GM21390 (cell line): ENCODE measurements at regions not wholly inside any gene's neighbourhood (a gene's known extent, or its start where the extent isn't known, plus 50 kb on each side); places are given as distances from the start of the nearest gene placed in this dataset.

Experiments
- ATAC-seq: cut with Tn5 transposase; IDR thresholded peaks from one replicate; pipeline ENCODE4 v1.9.1; 2021; ENCODE audit not compliant: unreplicated experiment

DNA sequence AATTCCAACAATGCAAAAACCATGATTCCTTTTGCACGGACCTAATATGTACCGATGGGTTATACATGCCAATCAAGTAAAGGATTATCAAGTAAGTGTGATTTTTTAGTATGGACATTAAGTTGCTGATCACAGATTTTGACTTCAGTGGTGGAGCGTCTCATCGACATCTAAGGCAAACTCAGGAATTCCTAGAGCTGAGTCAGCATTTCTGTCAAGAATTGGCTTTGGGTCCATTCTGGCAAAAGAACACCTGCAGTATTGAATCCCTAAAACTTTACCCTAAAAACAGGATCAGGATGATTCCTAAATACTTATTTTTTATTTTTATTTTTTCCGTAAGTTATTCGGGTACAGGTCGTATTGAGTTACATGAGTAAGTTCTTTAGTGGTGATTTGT, 83.6 kb downstream of the HPGD start:
- no peak for ATAC-seq

DNA sequence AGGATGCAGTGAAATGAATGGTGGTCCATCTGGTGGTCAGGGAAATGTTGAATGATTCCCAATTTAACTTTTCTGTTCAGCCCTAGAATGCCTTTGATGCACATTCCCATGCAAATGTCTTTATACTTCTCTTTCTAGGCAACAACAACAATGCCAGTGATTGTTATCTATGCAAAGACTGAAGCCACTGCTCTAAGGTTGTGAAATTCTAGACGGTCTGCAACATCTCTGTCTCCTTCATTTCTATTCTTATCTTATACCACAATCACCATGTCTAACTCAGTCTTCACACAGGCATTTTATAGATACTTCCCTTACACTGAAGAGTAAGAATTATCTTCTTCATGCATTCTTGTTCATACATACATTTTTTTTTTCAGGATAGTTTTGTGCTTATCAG, 84.5 kb downstream of the HPGD start:
- ATAC-seq = no peak

GRCh38 chr4:174437324-174437723, 85.0 kb downstream of the HPGD start:
- ATAC-seq = no peak

DNA sequence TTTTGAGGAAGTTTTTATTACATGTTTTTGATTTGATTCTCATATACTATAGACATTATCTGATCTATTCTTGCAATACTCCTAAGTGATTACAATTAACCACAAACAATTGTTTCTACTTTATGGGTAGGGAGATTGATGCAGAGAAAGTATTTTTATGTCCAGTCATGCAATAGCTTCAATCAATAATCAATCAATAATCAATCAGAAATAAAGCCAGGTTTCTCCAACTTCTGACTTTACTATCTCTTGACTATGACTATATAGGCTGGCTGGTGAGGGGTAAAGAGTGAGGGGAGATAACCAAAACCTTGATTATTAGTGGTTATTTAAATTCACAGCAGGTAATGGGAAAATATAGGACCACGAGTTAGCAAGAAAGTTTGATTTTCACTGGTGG, 85.9 kb downstream of the HPGD start:
- ATAC-seq = no peak

- ATAC-seq = no peak
Measured at GRCh38 chr4:174435974-174436373, 86.3 kb downstream of the HPGD start.

GRCh38 chr4:174434455-174434854, 87.8 kb downstream of the HPGD start:
- no peak for ATAC-seq

DNA sequence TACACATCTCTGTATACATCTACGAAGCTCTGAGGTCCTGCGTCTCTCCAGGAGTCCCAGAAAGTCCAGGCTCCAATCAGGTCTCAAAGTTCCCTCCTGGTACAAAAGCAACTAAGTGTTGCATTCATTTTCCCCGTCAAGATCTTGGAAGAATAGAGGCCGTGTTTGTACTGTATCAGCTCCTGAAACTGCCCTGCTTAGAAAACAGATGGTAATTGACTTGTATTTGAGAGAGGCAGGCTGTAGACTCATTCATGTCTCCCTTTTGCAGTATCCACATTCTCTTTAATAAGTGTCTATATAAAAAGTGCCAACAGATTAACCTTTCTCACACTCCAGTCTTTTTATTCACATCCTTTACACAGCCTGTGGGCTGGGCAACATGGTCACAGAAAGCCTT, 91.7 kb downstream of the HPGD start:
- no peak for ATAC-seq

- no peak for ATAC-seq
Measured at GRCh38 chr4:174429701-174430410, 92.4 kb downstream of the HPGD start.

DNA sequence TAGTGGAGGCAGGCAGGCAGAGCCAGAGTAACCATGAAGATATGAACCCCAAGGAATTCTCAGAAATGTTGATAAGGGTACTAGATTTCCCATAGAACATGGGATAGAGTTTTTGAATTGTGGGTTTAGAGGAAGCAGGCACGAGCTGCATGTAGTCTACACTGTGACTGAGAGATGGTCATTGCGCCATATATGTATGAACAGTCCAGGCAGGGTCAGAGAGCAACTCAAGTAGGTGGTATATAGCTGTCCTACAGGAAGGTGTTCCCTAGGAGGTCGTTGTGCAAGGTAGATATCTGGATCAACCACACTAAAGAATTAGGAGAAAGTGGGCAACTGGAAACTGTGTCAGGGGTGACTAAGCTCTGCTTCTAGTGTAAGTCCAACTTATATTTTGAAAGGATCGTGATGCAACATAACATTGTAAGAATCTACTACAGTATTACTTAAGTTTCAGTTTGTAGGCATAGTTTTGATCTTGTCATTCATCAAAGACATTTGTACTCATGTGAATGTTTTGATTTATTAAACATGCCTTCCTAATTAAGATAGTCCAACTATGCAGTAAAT, 94.6 kb downstream of the HPGD start:
- no peak for ATAC-seq

GRCh38 chr4:174425669-174426068, 96.6 kb downstream of the HPGD start:
- no peak for ATAC-seq

DNA sequence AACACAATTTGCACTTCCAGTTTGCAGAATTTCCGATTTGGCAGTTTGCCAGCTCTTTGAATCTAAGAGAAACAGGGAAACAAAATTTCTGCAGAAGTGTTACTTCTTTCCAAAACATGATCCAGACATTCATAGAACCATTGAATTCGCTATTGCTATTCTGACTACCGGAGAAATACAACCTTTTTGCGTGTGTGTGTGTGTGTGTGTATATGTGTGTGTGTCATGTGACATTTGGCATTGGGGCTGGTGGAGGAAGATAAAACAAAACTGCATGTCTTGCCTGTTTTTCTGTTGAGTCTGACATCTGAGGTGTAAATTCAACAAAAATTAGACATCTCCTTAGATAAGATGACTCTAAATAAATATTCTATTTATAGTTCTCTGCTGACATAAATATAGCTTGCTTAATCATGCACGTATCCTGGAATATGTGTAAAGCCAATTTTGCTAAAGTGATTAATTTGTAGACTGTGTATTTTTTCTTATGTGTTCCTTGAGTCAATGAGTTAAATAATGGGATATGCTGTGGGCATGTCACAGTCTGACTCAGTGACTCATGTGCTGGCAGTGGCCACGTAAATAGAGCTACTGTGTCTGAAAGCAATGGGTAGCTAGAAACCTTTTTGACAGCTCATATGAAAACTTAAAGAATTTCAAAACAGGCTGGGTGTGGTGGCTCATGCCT, 98.9 kb downstream of the HPGD start:
- peak; percentile 68 for ATAC-seq

DNA sequence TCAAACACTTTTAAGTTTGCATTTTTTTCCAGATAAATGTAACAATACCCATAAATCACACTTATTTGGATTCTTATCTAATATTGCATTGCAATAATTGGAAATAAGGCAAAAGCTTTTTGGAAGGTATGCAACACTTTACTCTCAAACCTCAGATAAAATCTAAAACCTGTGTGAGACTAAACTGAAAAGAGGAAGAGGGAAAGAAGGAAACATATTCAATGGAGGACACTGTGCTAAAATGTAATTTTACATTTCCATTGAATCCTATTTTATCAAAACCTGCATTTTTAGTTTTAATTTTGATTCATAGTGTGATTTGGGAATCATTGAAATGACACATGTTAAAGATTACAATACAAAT, 99.4 kb downstream of the HPGD start:
- ATAC-seq = no peak

GRCh38 chr4:174420316-174420715, 102.0 kb downstream of the HPGD start:
- no peak for ATAC-seq

GRCh38 chr4:174418640-174419212, 103.6 kb downstream of the HPGD start:
- no peak for ATAC-seq

DNA sequence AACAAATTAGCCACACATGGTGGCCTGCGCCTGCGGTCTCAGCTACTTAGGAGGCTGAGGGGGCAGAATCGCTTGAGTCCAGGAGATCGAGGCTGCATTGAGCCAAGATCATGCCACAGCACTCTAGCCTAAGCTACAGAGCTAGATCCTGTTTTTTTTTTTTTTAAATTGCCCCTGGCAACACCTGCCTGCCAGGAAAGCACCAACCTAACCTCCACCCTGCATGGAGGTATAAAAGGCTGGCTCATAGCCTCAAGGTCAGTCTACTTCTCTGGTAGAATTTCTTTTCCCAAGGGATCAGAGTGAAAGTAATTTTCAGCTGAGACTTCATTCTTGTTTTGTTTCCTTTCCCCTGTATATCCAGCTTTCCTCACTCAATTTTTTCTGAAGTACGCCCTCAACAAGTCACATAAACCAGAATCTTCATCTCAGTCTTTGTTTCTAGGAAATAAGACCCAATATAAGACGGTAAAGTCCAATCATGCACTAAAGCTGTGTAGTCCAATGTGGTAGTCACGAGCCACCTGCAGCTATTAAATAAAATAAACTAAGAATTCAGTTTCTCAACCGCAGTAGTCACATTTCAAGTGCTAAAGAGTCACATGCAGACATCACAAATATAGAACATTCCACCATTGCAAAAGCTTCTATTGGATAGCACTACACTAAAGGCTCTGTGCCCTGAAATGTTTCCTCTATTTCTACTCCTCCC, 113.3 kb downstream of the HPGD start:
- ATAC-seq = no peak

GRCh38 chr4:174406383-174406782, 115.9 kb downstream of the HPGD start:
- ATAC-seq = no peak

DNA sequence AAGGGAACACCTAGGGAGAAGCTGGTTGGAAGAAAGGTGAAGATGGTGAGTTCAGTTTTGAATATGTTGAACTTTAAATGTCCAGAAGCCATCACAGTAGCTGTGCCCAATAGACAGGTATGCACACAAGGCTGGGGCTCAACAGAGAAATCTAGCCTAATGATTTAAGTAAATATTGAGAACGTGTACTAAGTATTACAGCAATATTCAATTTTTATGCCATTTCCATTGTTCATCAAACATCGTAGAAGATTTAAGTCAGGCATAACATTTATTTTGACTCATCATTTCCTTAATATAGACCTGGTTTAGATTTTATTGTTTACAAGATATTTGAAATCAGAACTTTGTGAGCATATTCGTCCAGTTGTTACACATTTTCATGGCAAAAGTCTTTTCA, 116.4 kb downstream of the HPGD start:
- ATAC-seq = no peak

GRCh38 chr4:174404677-174405076, 117.6 kb downstream of the HPGD start:
- ATAC-seq = no peak

GRCh38 chr4:174403177-174403543, 119.1 kb downstream of the HPGD start:
- no peak for ATAC-seq

DNA sequence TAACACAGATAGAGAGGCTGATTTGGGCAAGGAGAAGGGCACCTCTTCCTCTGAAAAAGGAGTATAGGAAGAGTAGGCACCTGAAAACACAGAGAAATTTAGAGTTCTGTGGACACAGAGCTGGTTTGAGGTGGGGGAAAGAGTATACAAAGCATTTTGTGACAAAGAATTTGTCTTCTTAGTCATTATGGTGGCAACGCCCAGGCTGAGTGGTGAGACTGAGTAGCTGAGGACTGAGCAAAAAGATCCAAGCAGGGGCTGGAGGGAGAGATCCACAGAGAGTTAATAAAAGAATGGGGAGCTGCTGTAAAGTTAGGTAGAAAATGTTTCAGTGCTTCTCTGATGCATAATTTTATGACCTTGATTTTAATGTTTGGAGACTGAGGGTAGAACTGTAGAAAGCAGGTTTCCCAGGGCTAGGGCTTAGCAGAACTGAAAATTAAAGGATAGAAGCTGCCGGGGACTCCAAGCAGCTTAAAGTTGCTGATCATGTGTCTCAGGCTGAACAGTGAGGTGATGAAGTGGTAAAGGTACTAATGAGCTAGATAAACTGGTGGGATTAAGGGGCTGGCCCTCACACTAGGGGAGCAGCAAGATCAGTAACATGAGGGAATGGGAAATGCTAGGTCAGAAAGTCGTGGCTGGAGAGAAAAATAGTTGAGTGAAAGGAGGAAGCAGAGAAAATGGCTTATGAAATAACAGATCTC, 118.9 kb downstream of the CEP44 start:
- no peak for ATAC-seq
